Karpas-422 (cell line): ENCODE measurements at regions not wholly inside any gene's neighbourhood (a gene's known extent, or its start where the extent isn't known, plus 50 kb on each side); places are given as distances from the start of the nearest gene placed in this dataset.

Source experiments
- DNase-seq: peaks from one replicate; pipeline ENCODE4 v3.0.0-alpha.2; 2015
- H2AFZ ChIP-seq: fragments of 200-600 bp; sonication (generic); 2 replicates; pipeline ENCODE4 v1.6.1; 2014; ENCODE audit warnings: antibody characterized with exemption, low read length, mixed read lengths
- H3K27ac ChIP-seq: fragments of 200-600 bp; sonication (generic); 2 replicates; pipeline ENCODE4 v1.5.1; 2014; ENCODE audit warnings: mild to moderate bottlenecking, low read length, moderate library complexity
- H3K27me3 ChIP-seq: fragments of 200-600 bp; sonication (generic); 2 replicates; pipeline ENCODE4 v1.6.1; 2014; ENCODE audit warnings: low read length, mixed read lengths
- H3K36me3 ChIP-seq: fragments of 200-600 bp; sonication (generic); 2 replicates; pipeline ENCODE4 v1.6.1; 2014; ENCODE audit warnings: low read length, mixed read lengths; ENCODE audit not compliant: insufficient read depth
- H3K4me1 ChIP-seq: fragments of 200-600 bp; sonication (generic); 2 replicates; pipeline ENCODE4 v1.6.1; 2014; ENCODE audit warnings: mild to moderate bottlenecking, low read length, mixed read lengths
- H3K4me2 ChIP-seq: fragments of 200-600 bp; sonication (generic); 2 replicates; pipeline ENCODE4 v1.6.1; 2014; ENCODE audit warnings: low read length, low read depth, mild to moderate bottlenecking; ENCODE audit not compliant: poor library complexity, severe bottlenecking
- H3K4me3 ChIP-seq: fragments of 200-600 bp; sonication (generic); 2 replicates; pipeline ENCODE4 v1.5.1; 2014; ENCODE audit warnings: mild to moderate bottlenecking, antibody characterized with exemption, low read length, mixed read lengths
- H3K79me2 ChIP-seq: fragments of 200-600 bp; sonication (generic); 2 replicates; pipeline ENCODE4 v1.6.1; 2014; ENCODE audit warnings: mild to moderate bottlenecking, low read length, mixed read lengths
- H3K9ac ChIP-seq: fragments of 200-600 bp; sonication (generic); 2 replicates; pipeline ENCODE4 v1.6.0; 2014; ENCODE audit warnings: low read length
- H3K9me2 ChIP-seq: fragments of 200-600 bp; sonication (generic), shearing (Covaris generic); replicated peaks from 2 replicates; pipeline ENCODE4 v1.6.0; 2014; ENCODE audit warnings: mild to moderate bottlenecking, low read length, moderate library complexity; ENCODE audit not compliant: insufficient read depth
- H3K9me3 ChIP-seq: fragments of 300-700, 200-600 bp; sonication (generic); 2 replicates; pipeline ENCODE4 v1.6.1; 2014; ENCODE audit warnings: low read length, mixed read lengths
- H4K20me1 ChIP-seq: fragments of 200-600 bp; sonication (generic); 2 replicates; pipeline ENCODE4 v1.6.1; 2014; ENCODE audit warnings: mild to moderate bottlenecking, antibody characterized with exemption, low read length, low read depth; ENCODE audit not compliant: insufficient read depth

GRCh38 chr18:24584205-24584604 lies 123.8 kb downstream of the HRH4 start:
- H3K9ac ChIP-seq: no peak overlapping the region
- H3K4me2 ChIP-seq: no peak overlapping the region
- no peak overlapping the region for H3K27ac ChIP-seq
- no peaks in the 10 kb centered on the region for H3K4me1 ChIP-seq
- H3K36me3 ChIP-seq: no peaks in the 10 kb centered on the region
- H3K9me3 ChIP-seq: no peaks in the 10 kb centered on the region
- H3K27me3 ChIP-seq: no peaks in the 10 kb centered on the region
- no peak overlapping the region for H3K4me3 ChIP-seq
- no peaks in the 10 kb centered on the region for H3K9me2 ChIP-seq
- no peak overlapping the region for H2AFZ ChIP-seq
- no peaks in the 10 kb centered on the region for H4K20me1 ChIP-seq
- DNase-seq: no peak
- no peaks in the 10 kb centered on the region for H3K79me2 ChIP-seq

GRCh38 chr18:24584813-24585212 lies 124.4 kb downstream of the HRH4 start:
- Histone ChIP-seq H3K27ac (no peak overlapping the region), H3K27me3 (no peaks in the 10 kb centered on the region), H3K9me2 (no peaks in the 10 kb centered on the region), H3K4me3 (no peak overlapping the region), H3K9me3 (no peaks in the 10 kb centered on the region), H4K20me1 (no peaks in the 10 kb centered on the region), H3K4me1 (no peaks in the 10 kb centered on the region), H3K9ac (no peak overlapping the region), H2AFZ (no peak overlapping the region), H3K36me3 (no peaks in the 10 kb centered on the region), H3K79me2 (no peaks in the 10 kb centered on the region), H3K4me2 (no peak overlapping the region)
- DNase-seq: no peak

DNA sequence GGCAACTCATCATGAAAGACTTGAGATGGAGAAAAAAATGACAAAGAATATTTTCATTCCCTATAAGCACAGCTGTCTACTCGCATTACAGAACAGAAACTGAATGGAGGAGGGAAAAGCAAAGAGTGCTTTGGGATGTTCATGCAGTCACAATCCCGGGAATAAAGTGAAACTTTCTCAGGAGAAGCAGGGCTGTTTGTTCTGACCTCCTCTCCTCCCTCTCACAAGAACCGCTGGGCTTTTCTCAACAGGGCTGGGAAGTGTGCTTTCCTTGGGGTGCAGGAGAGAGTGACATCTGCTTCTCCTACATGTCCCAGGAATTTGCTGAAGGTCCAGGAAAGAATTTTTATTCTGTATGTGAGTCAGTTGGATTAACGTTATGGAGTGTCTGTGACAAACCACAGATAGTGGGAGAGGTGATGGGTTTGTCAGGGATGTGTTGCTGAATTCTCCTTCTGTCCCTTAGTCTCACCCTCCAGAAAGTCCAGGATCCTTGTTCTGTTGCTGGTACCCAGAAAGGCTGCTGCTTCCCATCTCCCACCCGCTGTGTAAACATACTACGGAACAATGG lies 125.6 kb downstream of the HRH4 start:
- Histone ChIP-seq H3K27me3 (no peaks in the 10 kb centered on the region), H3K36me3 (no peaks in the 10 kb centered on the region), H3K79me2 (no peaks in the 10 kb centered on the region), H3K27ac (no peak overlapping the region), H3K9ac (no peak overlapping the region), H3K9me2 (no peaks in the 10 kb centered on the region), H3K4me1 (no peaks in the 10 kb centered on the region), H3K4me3 (no peak overlapping the region), H3K4me2 (no peak overlapping the region), H2AFZ (no peak overlapping the region), H4K20me1 (no peaks in the 10 kb centered on the region), H3K9me3 (no peaks in the 10 kb centered on the region)
- DNase-seq: no peak

GRCh38 chr18:24586662-24587360 lies 126.4 kb downstream of the HRH4 start:
- Histone ChIP-seq H3K9ac (no peak overlapping the region), H4K20me1 (no peaks in the 10 kb centered on the region), H3K4me3 (no peak overlapping the region), H3K9me3 (no peaks in the 10 kb centered on the region), H3K36me3 (no peaks in the 10 kb centered on the region), H3K4me2 (no peak overlapping the region), H3K27ac (no peak overlapping the region), H2AFZ (no peak overlapping the region), H3K79me2 (no peaks in the 10 kb centered on the region), H3K27me3 (no peaks in the 10 kb centered on the region), H3K4me1 (no peaks in the 10 kb centered on the region), H3K9me2 (no peaks in the 10 kb centered on the region)
- no peak for DNase-seq

DNA sequence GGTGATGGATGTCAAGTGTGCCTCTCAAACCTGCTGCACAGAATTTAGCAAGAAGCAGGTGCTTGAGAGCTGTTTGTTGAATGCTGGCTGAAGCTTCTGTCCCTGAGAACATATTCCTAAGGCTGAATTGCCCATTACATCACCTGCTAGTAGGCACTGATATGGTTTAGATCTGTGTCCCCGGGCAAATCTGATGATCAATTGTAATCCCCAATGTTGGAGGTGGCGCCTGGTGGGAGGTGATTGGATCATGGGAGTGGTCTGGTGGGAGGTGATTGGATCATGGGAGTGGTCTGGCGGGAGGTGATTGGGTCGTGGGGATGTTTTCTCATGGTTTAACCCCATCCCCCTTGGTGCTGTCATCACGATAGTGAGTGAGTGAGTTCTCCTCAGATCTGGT lies 128.0 kb downstream of the HRH4 start:
- Histone ChIP-seq H4K20me1 (no peaks in the 10 kb centered on the region), H3K27ac (no peak overlapping the region), H2AFZ (no peak overlapping the region), H3K9me3 (no peaks in the 10 kb centered on the region), H3K79me2 (no peaks in the 10 kb centered on the region), H3K9me2 (no peaks in the 10 kb centered on the region), H3K36me3 (no peaks in the 10 kb centered on the region), H3K4me2 (no peak overlapping the region), H3K4me1 (no peaks in the 10 kb centered on the region), H3K9ac (no peak overlapping the region), H3K27me3 (no peaks in the 10 kb centered on the region), H3K4me3 (no peak overlapping the region)
- DNase-seq: no peak

GRCh38 chr18:24590946-24591345 lies 130.5 kb downstream of the HRH4 start:
- H3K36me3 ChIP-seq: no peaks in the 10 kb centered on the region
- H3K9ac ChIP-seq: no peak overlapping the region
- no peak overlapping the region for H3K4me2 ChIP-seq
- no peaks in the 10 kb centered on the region for H3K79me2 ChIP-seq
- H3K4me1 ChIP-seq: no peaks in the 10 kb centered on the region
- H3K27me3 ChIP-seq: no peaks in the 10 kb centered on the region
- H3K27ac ChIP-seq: no peak overlapping the region
- no peak overlapping the region for H2AFZ ChIP-seq
- H4K20me1 ChIP-seq: no peaks in the 10 kb centered on the region
- no peaks in the 10 kb centered on the region for H3K9me2 ChIP-seq
- no peaks in the 10 kb centered on the region for H3K9me3 ChIP-seq
- no peak for DNase-seq
- H3K4me3 ChIP-seq: no peak overlapping the region

- H3K36me3 ChIP-seq: no peaks in the 10 kb centered on the region
- H3K4me2 ChIP-seq: no peak overlapping the region
- DNase-seq: no peak
- no peak overlapping the region for H2AFZ ChIP-seq
- no peaks in the 10 kb centered on the region for H4K20me1 ChIP-seq
- no peaks in the 10 kb centered on the region for H3K9me3 ChIP-seq
- H3K4me1 ChIP-seq: no peaks in the 10 kb centered on the region
- H3K4me3 ChIP-seq: no peak overlapping the region
- no peaks in the 10 kb centered on the region for H3K9me2 ChIP-seq
- H3K27ac ChIP-seq: no peak overlapping the region
- no peaks in the 10 kb centered on the region for H3K27me3 ChIP-seq
- no peaks in the 10 kb centered on the region for H3K79me2 ChIP-seq
- H3K9ac ChIP-seq: no peak overlapping the region
Measured at GRCh38 chr18:24593401-24593800, 133.0 kb downstream of the HRH4 start.

DNA sequence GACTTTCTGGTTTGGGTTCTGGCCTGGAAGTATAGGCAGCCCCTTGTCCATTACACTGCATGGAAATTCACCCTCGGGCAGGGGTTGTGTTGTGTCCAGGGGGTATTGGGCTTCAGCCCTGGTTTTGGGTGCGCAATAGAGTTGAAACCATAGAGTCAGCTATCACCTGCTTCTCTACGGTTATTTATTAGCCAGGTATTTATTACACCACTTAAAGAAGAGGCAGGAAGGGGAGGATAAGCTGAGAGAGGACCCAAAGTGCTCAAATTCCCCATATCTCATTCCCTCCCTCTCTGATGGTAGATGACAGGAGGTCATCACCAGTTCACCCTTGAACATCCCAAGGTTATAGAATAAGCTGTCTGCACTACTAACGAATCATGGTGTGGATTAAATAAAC lies 133.4 kb downstream of the HRH4 start:
- Histone ChIP-seq H3K9me2 (no peaks in the 10 kb centered on the region), H2AFZ (no peak overlapping the region), H3K9me3 (no peaks in the 10 kb centered on the region), H3K27me3 (no peaks in the 10 kb centered on the region), H3K27ac (no peak overlapping the region), H3K36me3 (no peaks in the 10 kb centered on the region), H3K79me2 (no peaks in the 10 kb centered on the region), H3K4me2 (no peak overlapping the region), H4K20me1 (no peaks in the 10 kb centered on the region), H3K4me1 (no peaks in the 10 kb centered on the region), H3K4me3 (no peak overlapping the region), H3K9ac (no peak overlapping the region)
- DNase-seq: no peak
